ENCODE measurements at regions not wholly inside any gene's neighbourhood (a gene's known extent, or its start where the extent isn't known, plus 50 kb on each side); places are given as distances from the start of the nearest gene placed in this dataset.

DNA sequence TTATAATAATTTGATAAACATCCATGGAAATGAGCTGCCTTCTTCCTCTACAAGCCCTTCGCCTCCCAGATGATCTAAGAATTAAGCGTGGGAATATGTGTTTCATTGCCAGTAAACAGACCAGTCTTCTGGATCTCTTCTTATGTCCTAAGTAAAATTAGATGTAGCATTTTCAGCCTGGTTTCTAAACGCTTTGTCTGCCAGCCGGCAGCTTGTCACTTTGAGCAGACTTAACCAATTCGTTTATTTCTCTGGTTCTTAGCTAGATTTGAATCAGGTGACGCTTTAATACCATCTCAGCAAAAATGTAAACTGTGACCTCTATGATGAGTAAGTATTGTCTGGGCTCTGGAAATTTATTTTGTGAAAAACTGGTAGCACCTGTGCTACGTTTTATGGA lies 380.6 kb upstream of the NUDT12 start:
- TF ChIP-seq, protein P1, sequence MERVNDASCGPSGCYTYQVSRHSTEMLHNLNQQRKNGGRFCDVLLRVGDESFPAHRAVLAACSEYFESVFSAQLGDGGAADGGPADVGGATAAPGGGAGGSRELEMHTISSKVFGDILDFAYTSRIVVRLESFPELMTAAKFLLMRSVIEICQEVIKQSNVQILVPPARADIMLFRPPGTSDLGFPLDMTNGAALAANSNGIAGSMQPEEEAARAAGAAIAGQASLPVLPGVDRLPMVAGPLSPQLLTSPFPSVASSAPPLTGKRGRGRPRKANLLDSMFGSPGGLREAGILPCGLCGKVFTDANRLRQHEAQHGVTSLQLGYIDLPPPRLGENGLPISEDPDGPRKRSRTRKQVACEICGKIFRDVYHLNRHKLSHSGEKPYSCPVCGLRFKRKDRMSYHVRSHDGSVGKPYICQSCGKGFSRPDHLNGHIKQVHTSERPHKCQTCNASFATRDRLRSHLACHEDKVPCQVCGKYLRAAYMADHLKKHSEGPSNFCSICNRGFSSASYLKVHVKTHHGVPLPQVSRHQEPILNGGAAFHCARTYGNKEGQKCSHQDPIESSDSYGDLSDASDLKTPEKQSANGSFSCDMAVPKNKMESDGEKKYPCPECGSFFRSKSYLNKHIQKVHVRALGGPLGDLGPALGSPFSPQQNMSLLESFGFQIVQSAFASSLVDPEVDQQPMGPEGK (CRISPR knock-in tag; IDR thresholded peaks at IDR 0.05; ENCODE audit: borderline replicate concordance) = no peak; the same call in 1 of the 2 replicates
- TF ChIP-seq RARB (CRISPR knock-in tag; IDR thresholded peaks at IDR 0.05) (no peak), ISL1 (CRISPR knock-in tag; IDR thresholded peaks at IDR 0.05) (peak; percentile 84), SNAI2 (CRISPR knock-in tag; IDR thresholded peaks at IDR 0.05) (no peak), OSR1 (CRISPR knock-in tag; IDR thresholded peaks at IDR 0.05) (no peak), ESRRG (CRISPR knock-in tag; IDR thresholded peaks at IDR 0.05) (no peak), ZFP3 (CRISPR knock-in tag; IDR thresholded peaks at IDR 0.05) (no peak), ZNF565 (CRISPR knock-in tag; conservative IDR thresholded peaks at IDR 0.05; ENCODE audit: low read depth) (no peak), GLIS3 (CRISPR knock-in tag; IDR thresholded peaks at IDR 0.05) (no peak), TCF4 (CRISPR knock-in tag; IDR thresholded peaks at IDR 0.05; ENCODE audit: borderline replicate concordance) (peak; percentile 89; the same call in 1 of the 2 replicates), BACH2 (CRISPR knock-in tag; IDR thresholded peaks at IDR 0.05; ENCODE audit: borderline replicate concordance) (no peak)
- TF ChIP-seq, protein P2, sequence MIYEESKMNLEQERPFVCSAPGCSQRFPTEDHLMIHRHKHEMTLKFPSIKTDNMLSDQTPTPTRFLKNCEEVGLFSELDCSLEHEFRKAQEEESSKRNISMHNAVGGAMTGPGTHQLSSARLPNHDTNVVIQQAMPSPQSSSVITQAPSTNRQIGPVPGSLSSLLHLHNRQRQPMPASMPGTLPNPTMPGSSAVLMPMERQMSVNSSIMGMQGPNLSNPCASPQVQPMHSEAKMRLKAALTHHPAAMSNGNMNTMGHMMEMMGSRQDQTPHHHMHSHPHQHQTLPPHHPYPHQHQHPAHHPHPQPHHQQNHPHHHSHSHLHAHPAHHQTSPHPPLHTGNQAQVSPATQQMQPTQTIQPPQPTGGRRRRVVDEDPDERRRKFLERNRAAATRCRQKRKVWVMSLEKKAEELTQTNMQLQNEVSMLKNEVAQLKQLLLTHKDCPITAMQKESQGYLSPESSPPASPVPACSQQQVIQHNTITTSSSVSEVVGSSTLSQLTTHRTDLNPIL (CRISPR knock-in tag; IDR thresholded peaks at IDR 0.05; ENCODE audit: low read depth) = no peak
